Caco-2 (cell line): ENCODE measurements at regions not wholly inside any gene's neighbourhood (a gene's known extent, or its start where the extent isn't known, plus 50 kb on each side); places are given as distances from the start of the nearest gene placed in this dataset.

Source experiments
- BruUV-seq: library from RNA; stranded (reverse); fragments of 400-500 nt; replicated peaks from 2 replicates; lab custom pipeline; 2021; lab: Mats Ljungman, UMichigan
- CTCF ChIA-PET: fragments of 300-600 bp; sonication (Branson Sonifier 250); formaldehyde crosslinking; loops from one replicate; lab custom pipeline; 2022; ENCODE audit warnings: antibody characterized with exemption; lab: Charles Lee
- POLR2A ChIA-PET: fragments of 300-600 bp; sonication (Branson Sonifier 250); formaldehyde crosslinking; loops from one replicate; lab custom pipeline; 2022; ENCODE audit warnings: antibody characterized with exemption; lab: Charles Lee
- DNase-seq, 2 experiments: peaks; one replicate each; pipeline versions ENCODE4 v3.0.0 to v3.0.0-alpha.2; 2020 to 2022
- H3K27me3 ChIP-seq: replicated peaks from 2 replicates; pipeline ENCODE4 v1.6.0; 2011; ENCODE audit warnings: low read length; ENCODE audit not compliant: control insufficient read depth, insufficient read depth
- H3K36me3 ChIP-seq: 2 replicates; pipeline ENCODE4 v1.5.1; 2011; ENCODE audit warnings: low read length; ENCODE audit not compliant: control insufficient read depth, insufficient read depth
- H3K4me1 ChIP-seq: fragments of 250-450 bp; sonication (Bioruptor Pico); 2 replicates; pipeline ENCODE4 v1.5.1; 2020; ENCODE audit warnings: mild to moderate bottlenecking
- H3K4me3 ChIP-seq: 2 replicates; pipeline ENCODE4 v1.5.1; 2011; ENCODE audit warnings: low read depth, mild to moderate bottlenecking, control low read depth, low read length
- H3K9me3 ChIP-seq: fragments of 250-450 bp; sonication (Bioruptor Pico); 2 replicates; pipeline ENCODE4 v1.5.1; 2020; ENCODE audit warnings: mild to moderate bottlenecking, moderate library complexity
- H3K27ac Mint-ChIP-seq: one replicate; pipeline ENCODE4 v1.8.0; 2022; ENCODE audit warnings: mixed read lengths; ENCODE audit not compliant: unreplicated experiment
- H3K27me3 Mint-ChIP-seq: one replicate; pipeline ENCODE4 v1.8.0; 2022; ENCODE audit warnings: mixed read lengths; ENCODE audit not compliant: insufficient read depth, unreplicated experiment
- H3K36me3 Mint-ChIP-seq: one replicate; pipeline ENCODE4 v1.8.0; 2022; ENCODE audit warnings: mild to moderate bottlenecking, mixed read lengths; ENCODE audit not compliant: insufficient read depth, unreplicated experiment
- H3K4me1 Mint-ChIP-seq: one replicate; pipeline ENCODE4 v1.8.0; 2022; ENCODE audit warnings: low read depth, mixed read lengths; ENCODE audit not compliant: unreplicated experiment
- H3K4me3 Mint-ChIP-seq: one replicate; pipeline ENCODE4 v1.8.0; 2022; ENCODE audit warnings: mild to moderate bottlenecking, moderate library complexity, mixed read lengths; ENCODE audit not compliant: unreplicated experiment
- H3K9me3 Mint-ChIP-seq: one replicate; pipeline ENCODE4 v1.8.0; 2022; ENCODE audit warnings: mixed read lengths; ENCODE audit not compliant: unreplicated experiment
- intact Hi-C: fragments of 100-400 bp; cut with micrococcal nuclease; formaldehyde crosslinking; loops from one replicate; pipeline ENCODE4 v1.10.0; 2022; ENCODE audit not compliant: unreplicated experiment
- TF ChIP-seq, protein P1 (sequence below), 2 experiments: fragments of 200-600 bp in 1 of 2; IDR thresholded peaks; 1 replicate in 1 of 2; 2 replicates in 1 of 2; pipeline versions ENCODE4 v1.5.1 to v1.8.0; 2011 to 2022; ENCODE audit warnings: antibody characterized with exemption in 1 of 2, control low read depth in 1 of 2, inconsistent platforms in 1 of 2, low read depth in 1 of 2, low read length in 1 of 2, mild to moderate bottlenecking in 1 of 2, moderate library complexity in 1 of 2; ENCODE audit not compliant: insufficient read depth in 1 of 2, severe bottlenecking in 1 of 2, unreplicated experiment in 1 of 2

DNA sequence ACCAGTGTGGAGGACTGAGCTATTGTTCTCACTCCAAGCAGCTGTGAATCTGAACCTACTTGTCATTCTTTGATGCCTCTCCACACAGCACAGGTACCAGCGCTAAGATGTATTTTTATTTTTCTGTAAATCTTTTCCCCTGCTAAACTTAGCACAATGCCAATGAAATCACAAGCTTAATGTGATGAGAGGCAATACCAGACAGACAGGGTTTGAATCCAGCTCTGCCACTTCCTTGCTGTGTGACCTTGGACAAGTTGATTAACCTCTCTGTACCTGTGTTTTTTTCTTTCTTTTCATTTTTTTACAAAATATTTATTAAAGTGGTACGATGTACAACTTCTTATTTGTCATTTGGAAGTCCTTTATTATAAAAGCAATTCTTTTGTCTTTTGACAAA lies 757.6 kb downstream of the MED13L start:
- Histone ChIP-seq H3K4me3 (no peak overlapping the region), H3K27me3 (no peaks in the 10 kb centered on the region), H3K36me3 (no peaks in the 10 kb centered on the region), H3K9me3 (no peaks in the 10 kb centered on the region), H3K4me1 (no peaks in the 10 kb centered on the region)
- TF ChIP-seq, protein P1, sequence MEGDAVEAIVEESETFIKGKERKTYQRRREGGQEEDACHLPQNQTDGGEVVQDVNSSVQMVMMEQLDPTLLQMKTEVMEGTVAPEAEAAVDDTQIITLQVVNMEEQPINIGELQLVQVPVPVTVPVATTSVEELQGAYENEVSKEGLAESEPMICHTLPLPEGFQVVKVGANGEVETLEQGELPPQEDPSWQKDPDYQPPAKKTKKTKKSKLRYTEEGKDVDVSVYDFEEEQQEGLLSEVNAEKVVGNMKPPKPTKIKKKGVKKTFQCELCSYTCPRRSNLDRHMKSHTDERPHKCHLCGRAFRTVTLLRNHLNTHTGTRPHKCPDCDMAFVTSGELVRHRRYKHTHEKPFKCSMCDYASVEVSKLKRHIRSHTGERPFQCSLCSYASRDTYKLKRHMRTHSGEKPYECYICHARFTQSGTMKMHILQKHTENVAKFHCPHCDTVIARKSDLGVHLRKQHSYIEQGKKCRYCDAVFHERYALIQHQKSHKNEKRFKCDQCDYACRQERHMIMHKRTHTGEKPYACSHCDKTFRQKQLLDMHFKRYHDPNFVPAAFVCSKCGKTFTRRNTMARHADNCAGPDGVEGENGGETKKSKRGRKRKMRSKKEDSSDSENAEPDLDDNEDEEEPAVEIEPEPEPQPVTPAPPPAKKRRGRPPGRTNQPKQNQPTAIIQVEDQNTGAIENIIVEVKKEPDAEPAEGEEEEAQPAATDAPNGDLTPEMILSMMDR (IDR thresholded peaks at IDR 0.05; ENCODE audit: insufficient read depth in 1 of 2, low read depth in 1 of 2, low read length in 1 of 2, severe bottlenecking in 1 of 2, unreplicated experiment in 1 of 2), result no peak
- Mint-ChIP-seq H3K4me3 (no peak overlapping the region), H3K27ac (no peak overlapping the region), H3K27me3 (no peaks in the 10 kb centered on the region), H3K4me1 (no peaks in the 10 kb centered on the region), H3K36me3 (no peaks in the 10 kb centered on the region), H3K9me3 (peaks cover 10% of the 10 kb centered on the region)
- ChIA-PET CTCF (no interaction called here), POLR2A (no interaction called here)
- no TSS peak for BruUV-seq
- no peak for DNase-seq
- intact Hi-C loops, result no loop called here

DNA sequence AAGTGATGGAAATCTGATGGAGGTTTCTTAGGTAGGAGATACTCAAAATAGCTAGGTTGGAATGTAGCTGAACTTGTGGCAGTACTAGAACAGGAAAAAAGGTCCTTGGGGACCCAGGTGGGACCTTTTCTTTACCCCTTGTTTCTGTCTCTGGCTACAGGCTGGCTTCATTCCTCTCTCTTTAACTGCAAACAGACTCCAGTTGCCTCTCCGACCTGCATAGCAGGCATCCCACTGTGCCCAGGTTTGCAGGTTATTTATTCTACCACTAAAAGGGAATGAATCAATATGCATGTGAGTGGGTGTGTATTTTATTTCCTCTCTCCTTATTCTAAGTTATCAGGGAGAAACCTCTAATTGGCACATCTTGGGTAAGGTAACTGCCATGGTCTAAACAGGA lies 758.1 kb downstream of the MED13L start:
- ChIA-PET CTCF (no interaction called here), POLR2A (no interaction called here)
- no peaks in the 10 kb centered on the region for H3K36me3 Mint-ChIP-seq
- DNase-seq, result no peak
- H3K27me3 ChIP-seq, result no peaks in the 10 kb centered on the region
- TF ChIP-seq, protein P1 (IDR thresholded peaks at IDR 0.05; ENCODE audit: insufficient read depth in 1 of 2, low read depth in 1 of 2, low read length in 1 of 2, severe bottlenecking in 1 of 2, unreplicated experiment in 1 of 2), result no peak
- H3K4me1 Mint-ChIP-seq, result no peaks in the 10 kb centered on the region
- H3K27me3 Mint-ChIP-seq, result no peaks in the 10 kb centered on the region
- no peaks in the 10 kb centered on the region for H3K4me1 ChIP-seq
- H3K9me3 Mint-ChIP-seq, result peaks cover 10% of the 10 kb centered on the region
- no peak overlapping the region for H3K4me3 ChIP-seq
- no peaks in the 10 kb centered on the region for H3K36me3 ChIP-seq
- intact Hi-C loops, result no loop called here
- H3K27ac Mint-ChIP-seq, result no peak overlapping the region
- H3K9me3 ChIP-seq, result no peaks in the 10 kb centered on the region
- no peak overlapping the region for H3K4me3 Mint-ChIP-seq
- no TSS peak for BruUV-seq

DNA sequence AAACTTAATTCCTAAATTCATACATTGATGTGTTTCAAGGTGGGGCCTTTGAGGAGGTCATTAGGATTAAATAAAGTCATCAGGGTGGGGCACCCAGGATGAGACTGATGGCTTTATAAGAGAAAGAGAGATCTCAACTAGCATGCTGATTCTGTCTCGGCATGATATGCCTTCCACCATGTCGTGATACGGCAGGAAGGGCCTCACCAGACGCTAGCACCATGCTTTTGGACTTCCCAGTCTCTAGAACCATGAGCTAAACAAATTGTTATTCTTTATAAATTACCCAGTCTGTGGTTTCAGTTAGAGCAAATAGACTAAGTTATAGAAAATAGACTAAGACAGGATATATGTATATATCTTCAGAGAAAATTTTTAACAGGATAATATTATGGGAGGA lies 759.6 kb downstream of the MED13L start:
- H3K4me1 ChIP-seq, result no peaks in the 10 kb centered on the region
- H3K9me3 ChIP-seq, result no peaks in the 10 kb centered on the region
- intact Hi-C loops, result no loop called here
- no peak overlapping the region for H3K4me3 ChIP-seq
- TF ChIP-seq, protein P1 (IDR thresholded peaks at IDR 0.05; ENCODE audit: insufficient read depth in 1 of 2, low read depth in 1 of 2, low read length in 1 of 2, severe bottlenecking in 1 of 2, unreplicated experiment in 1 of 2), result no peak
- Mint-ChIP-seq H3K4me3 (no peak overlapping the region), H3K36me3 (no peaks in the 10 kb centered on the region), H3K9me3 (peaks cover 10% of the 10 kb centered on the region), H3K27ac (no peak overlapping the region), H3K4me1 (no peaks in the 10 kb centered on the region), H3K27me3 (no peaks in the 10 kb centered on the region)
- H3K27me3 ChIP-seq, result no peaks in the 10 kb centered on the region
- BruUV-seq, result no TSS peak
- ChIA-PET CTCF (no interaction called here), POLR2A (no interaction called here)
- H3K36me3 ChIP-seq, result no peaks in the 10 kb centered on the region
- no peak for DNase-seq
